HG03196 (cell line): ENCODE measurements at regions not wholly inside any gene's neighbourhood (a gene's known extent, or its start where the extent isn't known, plus 50 kb on each side); places are given as distances from the start of the nearest gene placed in this dataset.

Experiments
- ATAC-seq: cut with Tn5 transposase; IDR thresholded peaks from one replicate; pipeline ENCODE4 v1.9.1; 2021; ENCODE audit not compliant: unreplicated experiment

DNA sequence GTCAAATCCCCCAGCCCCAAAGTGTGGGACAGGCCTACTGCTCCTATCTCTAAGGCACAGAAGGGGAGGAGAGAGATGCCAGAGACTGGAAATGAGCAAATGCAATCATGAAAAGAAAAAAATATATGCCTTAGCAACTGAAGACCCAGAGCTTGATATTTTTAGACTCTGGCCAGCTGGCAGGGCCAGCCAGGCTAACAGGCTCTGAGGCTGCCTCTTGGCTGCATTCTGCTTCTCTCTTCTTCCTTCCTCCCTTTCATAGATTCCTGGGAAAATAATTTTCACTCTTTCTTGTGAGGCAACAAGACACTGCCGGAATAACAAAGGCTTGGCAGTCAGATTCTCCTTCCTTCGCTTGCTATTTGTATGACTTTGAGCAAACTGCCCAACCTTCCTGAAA lies 209.1 kb downstream of the RAD51AP2 start:
- ATAC-seq: no peak

DNA sequence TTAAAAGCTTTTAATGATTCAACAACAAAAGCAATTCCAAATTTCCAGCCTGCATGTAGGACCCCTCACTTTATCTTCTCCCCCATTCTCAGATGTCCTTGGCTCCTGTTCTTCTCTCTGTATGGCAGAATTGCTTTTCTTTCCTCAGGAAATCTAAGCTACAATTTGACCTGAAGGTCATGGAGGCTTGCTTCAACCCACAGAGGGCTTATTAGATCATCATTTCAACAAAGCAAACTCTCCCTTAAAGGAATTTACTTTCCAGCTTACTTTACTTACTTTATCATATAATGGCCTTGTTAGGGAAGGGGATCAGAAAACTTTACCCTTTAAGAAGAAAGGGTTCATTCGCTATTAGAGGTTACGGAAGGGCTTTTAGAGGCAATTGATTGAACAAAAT lies 211.5 kb downstream of the RAD51AP2 start:
- no peak for ATAC-seq

- ATAC-seq: no peak
Observed at GRCh38 chr2:17306219-17306618, 212.0 kb downstream of the RAD51AP2 start.

DNA sequence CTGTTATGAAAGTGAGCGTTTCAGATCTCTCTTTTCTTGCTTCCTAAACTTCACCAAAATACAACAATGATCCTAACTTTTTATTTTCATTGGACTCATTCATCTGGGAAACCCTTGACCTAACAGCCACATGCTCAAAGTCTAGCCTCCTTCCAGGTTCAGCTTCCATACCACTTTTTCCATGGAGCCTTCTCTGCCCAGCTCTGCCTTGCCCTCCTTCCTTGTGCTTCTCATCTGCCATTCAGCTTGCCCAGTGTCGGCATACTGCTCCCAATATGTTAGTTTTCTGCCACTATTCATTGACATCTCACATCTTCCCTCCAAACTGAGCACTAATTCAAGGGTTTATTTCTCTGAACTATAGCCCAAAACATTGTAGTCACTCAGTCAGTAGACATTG lies 214.7 kb downstream of the RAD51AP2 start:
- ATAC-seq: no peak

DNA sequence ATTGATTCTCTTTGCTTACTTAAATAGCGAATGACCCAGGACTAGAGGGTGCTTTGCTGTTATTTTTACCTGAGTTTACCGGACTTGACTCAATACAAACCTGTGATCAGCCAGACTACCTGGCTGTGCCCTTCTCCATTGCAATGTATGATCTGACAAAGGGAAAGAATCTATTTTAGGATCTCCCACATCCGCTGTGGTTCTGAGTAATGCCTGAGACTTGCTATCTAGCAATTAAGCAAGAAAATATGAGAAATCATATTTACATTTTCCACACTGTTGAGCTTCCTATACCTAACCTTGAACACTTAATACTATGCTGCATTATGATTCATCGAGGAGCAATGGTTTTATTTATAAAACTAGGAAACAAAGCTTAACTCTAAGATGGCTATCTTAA lies 215.2 kb downstream of the RAD51AP2 start:
- ATAC-seq: no peak

DNA sequence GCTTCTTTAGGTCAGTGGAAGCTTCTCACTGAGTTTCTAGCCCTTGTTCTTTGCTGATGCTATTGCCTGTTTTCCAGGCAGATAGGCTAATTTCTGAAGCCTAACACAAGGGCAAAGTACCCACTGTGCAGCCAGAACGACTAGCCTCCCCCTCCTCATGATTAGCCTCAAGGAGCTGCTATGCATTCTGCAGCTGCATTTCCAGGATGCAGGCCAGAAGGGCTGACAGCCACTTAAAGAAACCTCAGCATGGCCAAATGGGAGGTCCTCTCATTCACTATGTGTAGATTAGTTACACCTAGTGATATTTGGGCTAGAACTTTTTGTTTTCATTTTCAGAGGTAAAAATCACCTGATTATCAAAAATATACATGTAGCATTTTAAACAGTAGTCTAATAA lies 216.0 kb downstream of the RAD51AP2 start:
- no peak for ATAC-seq

DNA sequence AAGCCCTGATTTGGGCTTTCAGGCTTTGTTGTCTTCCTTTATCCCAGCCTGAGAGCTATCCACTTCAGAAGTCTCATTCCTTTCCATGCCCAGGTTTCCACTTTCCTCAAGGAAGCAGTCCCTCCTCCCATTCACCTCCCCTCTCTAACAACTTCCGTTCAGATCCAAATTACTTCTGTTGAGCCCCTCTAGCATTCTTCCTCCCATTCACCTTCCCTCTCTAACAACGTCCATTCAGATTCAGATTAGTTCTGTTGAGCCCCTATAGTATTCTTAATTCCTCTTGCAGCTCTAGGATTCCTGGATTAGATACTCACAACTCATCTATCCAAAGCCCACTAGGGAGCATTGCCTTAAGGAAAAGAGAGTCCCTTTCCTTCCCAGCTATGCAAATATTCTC lies 216.8 kb downstream of the RAD51AP2 start:
- ATAC-seq: no peak

- no peak for ATAC-seq
Observed at GRCh38 chr2:17299891-17300540, 218.2 kb downstream of the RAD51AP2 start.

DNA sequence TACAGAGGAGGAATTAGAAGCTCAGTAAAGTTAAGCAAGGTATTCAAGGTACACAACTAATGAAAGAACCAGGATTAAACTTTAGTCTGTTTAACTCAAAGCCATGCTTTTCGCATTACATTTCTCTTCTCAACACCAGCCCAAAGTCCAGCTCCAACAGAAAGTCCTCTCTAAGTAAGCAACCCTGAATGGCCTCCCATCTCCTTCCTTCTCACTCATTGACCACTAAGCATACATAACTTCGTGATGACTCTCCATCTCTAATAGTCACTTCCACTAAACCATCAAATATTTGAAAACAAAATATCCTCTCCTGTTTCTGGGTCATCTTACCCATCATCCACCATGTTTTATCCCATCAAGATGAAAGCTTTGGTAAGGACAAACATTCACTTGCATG lies 219.8 kb downstream of the RAD51AP2 start:
- no peak for ATAC-seq

DNA sequence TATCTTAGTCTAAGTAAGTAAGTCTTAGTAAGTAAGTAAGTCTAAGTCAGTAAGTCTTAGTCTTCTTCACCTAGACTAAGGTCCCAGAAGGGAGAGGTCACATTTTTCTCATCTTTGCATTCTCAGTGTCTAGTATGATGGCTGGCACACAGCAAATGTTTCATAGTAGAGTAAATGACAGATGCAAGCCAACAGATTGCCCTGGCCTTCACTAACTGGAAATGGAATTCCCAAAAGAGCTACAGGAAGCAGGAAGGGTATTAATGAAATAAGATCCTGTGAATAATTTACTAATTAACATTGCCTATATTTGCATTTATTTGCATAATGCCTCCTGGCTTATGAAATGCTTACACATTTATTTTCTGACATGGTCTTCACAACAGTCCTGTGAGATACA lies 221.6 kb downstream of the RAD51AP2 start:
- no peak for ATAC-seq

DNA sequence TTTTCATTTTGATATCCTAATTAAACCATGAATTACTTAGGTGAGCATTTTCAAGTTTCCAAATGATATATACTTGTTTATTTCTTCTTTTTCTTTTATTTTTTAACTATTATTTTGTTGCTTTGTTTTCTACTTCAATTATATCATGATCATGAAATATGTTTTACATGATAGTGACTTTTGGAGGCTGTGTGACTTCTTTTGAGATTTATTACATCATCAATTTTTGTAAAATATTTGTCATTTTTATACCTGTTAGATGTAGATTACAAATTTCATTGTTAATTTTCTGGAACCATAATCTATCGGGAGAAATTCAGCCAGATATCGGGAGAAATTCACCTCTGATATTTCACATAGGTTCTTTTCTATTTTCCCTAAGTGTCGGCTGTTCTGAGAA lies 228.6 kb downstream of the RAD51AP2 start:
- no peak for ATAC-seq

DNA sequence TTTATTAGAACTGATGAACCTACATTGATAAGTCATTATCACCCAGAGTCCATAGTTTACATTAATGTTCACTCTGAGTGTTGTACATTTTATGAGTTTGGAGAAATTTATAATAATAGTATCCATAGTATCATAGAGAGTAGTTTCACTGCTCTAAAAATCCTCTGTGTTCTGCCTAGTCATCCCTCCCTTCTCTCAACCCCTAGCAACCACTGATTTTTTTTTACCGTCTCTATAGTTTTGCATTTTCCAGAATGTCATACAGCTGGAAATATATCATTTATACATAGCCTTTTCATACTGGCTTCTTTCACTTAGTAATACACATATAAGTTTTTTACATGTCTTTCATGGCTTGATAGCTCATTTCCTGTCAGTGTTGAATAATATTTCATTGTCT lies 231.1 kb downstream of the RAD51AP2 start:
- no peak for ATAC-seq

- ATAC-seq: no peak
Observed at GRCh38 chr2:17282826-17283225, 235.4 kb downstream of the RAD51AP2 start.

GRCh38 chr2:17282245-17282644 lies 236.0 kb downstream of the RAD51AP2 start:
- ATAC-seq: no peak

- ATAC-seq: no peak
Observed at GRCh38 chr2:17276220-17276619, 242.0 kb downstream of the RAD51AP2 start.

- no peak for ATAC-seq
Observed at GRCh38 chr2:17272652-17273525, 245.4 kb downstream of the RAD51AP2 start.

DNA sequence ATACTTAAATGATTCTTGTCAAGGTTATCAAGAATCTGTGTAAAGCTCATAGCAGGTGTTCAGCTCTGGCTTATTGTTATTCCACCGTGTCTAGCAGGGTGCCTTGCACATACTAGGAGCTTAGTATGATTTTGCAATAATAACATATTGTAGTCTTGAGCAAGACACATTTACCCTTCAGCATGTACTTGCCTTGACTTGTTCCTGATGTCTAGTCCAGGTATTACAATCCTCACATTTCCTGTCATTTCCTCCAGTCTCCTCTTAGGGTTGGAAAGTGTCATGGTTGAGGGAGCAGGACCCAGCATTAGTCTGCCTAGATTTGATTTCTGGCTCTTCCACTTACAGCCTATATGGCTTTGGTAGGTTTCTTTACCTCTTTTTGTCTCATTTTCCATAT lies 246.1 kb downstream of the RAD51AP2 start:
- ATAC-seq: no peak

DNA sequence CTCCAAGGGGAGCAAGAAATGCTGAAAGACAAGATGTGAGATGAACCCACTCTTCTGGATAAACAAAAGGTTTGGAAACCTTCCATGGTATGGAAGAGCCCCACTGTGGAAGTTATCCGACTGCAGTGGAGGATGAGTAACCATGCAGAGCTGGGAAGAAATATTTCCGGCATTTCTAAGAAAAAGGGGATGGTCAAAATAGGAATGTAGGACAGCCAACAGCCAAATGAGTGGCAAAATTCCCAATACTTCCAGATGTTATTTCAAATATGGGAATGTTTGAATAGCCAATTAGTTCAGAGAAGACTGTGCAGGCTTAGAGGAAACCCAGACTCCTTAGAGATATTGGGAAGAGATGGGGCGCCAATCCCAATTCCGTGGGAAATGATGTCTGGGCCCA lies 246.8 kb downstream of the RAD51AP2 start:
- no peak for ATAC-seq

GRCh38 chr2:17270894-17271293 lies 247.3 kb downstream of the RAD51AP2 start:
- ATAC-seq: no peak

DNA sequence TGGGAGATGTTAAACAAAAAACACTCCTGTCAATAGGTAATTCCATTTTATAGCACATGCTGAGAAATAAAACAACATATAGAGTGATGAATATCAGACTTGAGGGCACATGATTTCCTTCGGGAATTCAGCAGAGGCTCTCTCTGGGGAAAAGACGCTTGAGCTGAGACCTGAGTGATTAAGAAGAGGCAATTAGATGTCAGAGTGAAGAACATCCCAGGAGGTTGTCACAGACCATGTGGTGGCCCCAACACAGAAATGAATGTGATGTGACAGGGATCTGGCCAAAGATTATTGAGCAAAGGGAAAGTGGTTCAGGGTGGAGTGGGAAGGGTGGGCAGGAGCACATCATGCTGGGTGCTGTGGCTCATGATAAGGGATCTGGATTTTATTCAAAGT lies 254.7 kb downstream of the RAD51AP2 start:
- no peak for ATAC-seq

DNA sequence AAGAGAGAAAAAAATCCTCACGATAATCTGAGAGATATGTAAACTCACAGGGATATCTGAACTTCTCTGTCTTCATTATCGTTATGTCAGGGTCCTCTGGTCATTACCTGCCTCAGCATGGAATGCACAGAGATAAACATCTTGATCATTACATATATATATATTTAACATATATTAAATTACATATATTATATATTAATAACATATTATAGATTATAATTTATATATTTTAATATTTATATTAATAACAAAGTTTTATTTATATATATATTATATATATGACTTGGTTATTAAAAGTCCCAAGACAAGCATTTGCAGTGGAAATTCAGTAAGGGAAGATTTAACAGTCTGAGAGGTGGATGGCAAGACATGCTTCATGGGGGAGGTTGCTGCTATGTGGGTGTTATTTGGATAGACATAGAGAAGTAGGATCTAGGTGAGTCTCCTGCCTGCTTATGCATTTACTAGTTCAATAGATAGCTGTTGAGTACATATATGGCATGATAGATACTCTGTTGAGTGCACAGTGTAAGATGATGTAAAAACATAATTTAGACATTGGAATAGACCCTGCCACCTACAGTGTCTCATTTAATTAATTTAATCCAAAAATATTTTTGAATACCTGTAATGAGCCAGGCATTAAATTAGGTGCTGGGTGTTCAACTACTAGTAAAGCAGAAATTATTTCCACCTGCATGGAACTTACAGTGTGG lies 255.2 kb downstream of the RAD51AP2 start:
- ATAC-seq: no peak

DNA sequence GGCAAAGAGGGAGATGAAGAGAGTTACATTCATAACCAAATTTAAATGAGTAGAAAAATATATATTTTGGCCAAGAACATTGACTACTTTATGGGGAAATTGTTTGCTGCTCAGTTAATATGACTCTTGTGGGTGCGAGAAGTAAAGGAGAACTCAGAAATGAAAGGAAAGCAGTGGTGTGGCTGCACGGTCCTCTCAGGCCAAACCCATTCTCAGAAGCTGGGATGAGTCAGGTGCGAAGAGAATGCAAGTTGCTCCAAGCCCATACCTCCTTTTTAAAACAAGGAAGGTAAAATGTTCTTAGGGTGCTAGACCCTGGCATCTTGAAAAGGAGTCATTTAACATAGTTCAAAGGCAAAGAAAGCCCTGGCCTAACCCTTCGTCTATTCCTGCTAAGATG lies 258.6 kb downstream of the RAD51AP2 start:
- ATAC-seq: no peak
